HG02678 (cell line): ENCODE measurements at regions not wholly inside any gene's neighbourhood (a gene's known extent, or its start where the extent isn't known, plus 50 kb on each side); places are given as distances from the start of the nearest gene placed in this dataset.
"Not testable (repeated sequence)": the region's sequence is repeated elsewhere in the genome, so short reads cannot be mapped to it uniquely, and the experiment has no call there.

Source experiments
- ATAC-seq: cut with Tn5 transposase; IDR thresholded peaks from one replicate; pipeline ENCODE4 v1.9.1; 2021; ENCODE audit warnings: mild to moderate bottlenecking, moderate library complexity; ENCODE audit not compliant: unreplicated experiment

GRCh38 chr7:109579901-109580300 lies 1010.2 kb downstream of the DNAJB9 start:
- ATAC-seq: no peak

GRCh38 chr7:109582211-109582610 lies 1012.5 kb downstream of the DNAJB9 start:
- no peak for ATAC-seq

- not testable (repeated sequence) for ATAC-seq
These were observed 1027.3 kb downstream of the DNAJB9 start for GRCh38 chr7:109596948-109597347.

- ATAC-seq: no peak
These were observed 1042.0 kb downstream of the DNAJB9 start for GRCh38 chr7:109611656-109612055.

GRCh38 chr7:109616551-109617069 lies 1046.9 kb downstream of the DNAJB9 start:
- no peak for ATAC-seq

- no peak for ATAC-seq
These were observed 1052.6 kb downstream of the DNAJB9 start for GRCh38 chr7:109622320-109622719.

- ATAC-seq: not testable (repeated sequence)
These were observed 1063.2 kb downstream of the DNAJB9 start for GRCh38 chr7:109632890-109633289.

GRCh38 chr7:109635374-109635773 lies 1065.7 kb downstream of the DNAJB9 start:
- ATAC-seq: no peak

GRCh38 chr7:109637428-109637990 lies 1067.8 kb downstream of the DNAJB9 start:
- no peak for ATAC-seq

GRCh38 chr7:109638321-109638720 lies 1068.6 kb downstream of the DNAJB9 start:
- no peak for ATAC-seq

- no peak for ATAC-seq
These were observed 1069.9 kb downstream of the DNAJB9 start for GRCh38 chr7:109639561-109639960.

- ATAC-seq: no peak
These were observed 1071.8 kb downstream of the DNAJB9 start for GRCh38 chr7:109641445-109641844.

- no peak for ATAC-seq
These were observed 1076.5 kb downstream of the DNAJB9 start for GRCh38 chr7:109646124-109646523.

- ATAC-seq: not testable (repeated sequence)
These were observed 1076.9 kb downstream of the DNAJB9 start for GRCh38 chr7:109646594-109646993.

- ATAC-seq: not testable (repeated sequence)
These were observed 1077.6 kb downstream of the DNAJB9 start for GRCh38 chr7:109647263-109647662.

GRCh38 chr7:109659261-109659660 lies 1089.6 kb downstream of the DNAJB9 start:
- ATAC-seq: no peak

- ATAC-seq: no peak
These were observed 1090.7 kb downstream of the DNAJB9 start for GRCh38 chr7:109660401-109660800.

- ATAC-seq: no peak
These were observed 1094.1 kb downstream of the DNAJB9 start for GRCh38 chr7:109663806-109664205.

GRCh38 chr7:109687269-109687668 lies 1117.6 kb downstream of the DNAJB9 start:
- ATAC-seq: not testable (repeated sequence)

GRCh38 chr7:109692613-109693012 lies 1122.9 kb downstream of the DNAJB9 start:
- ATAC-seq: not testable (repeated sequence)

GRCh38 chr7:109694149-109695071 lies 1124.7 kb downstream of the DNAJB9 start:
- no peak for ATAC-seq

- no peak for ATAC-seq
These were observed 1125.7 kb downstream of the DNAJB9 start for GRCh38 chr7:109695419-109695818.
